22Rv1 (cell line): ENCODE measurements at regions not wholly inside any gene's neighbourhood (a gene's known extent, or its start where the extent isn't known, plus 50 kb on each side); places are given as distances from the start of the nearest gene placed in this dataset.

Experiments used
- H3K27ac ChIP-seq: fragments of 450-650 bp; 2 replicates; pipeline ENCODE4 v1.5.1; 2017
- CTCF ChIP-seq: fragments of 450-650 bp; IDR thresholded peaks from 2 replicates; pipeline ENCODE4 v1.5.1; 2017; ENCODE audit warnings: mild to moderate bottlenecking
- ZFX ChIP-seq: fragments of 450-650 bp; IDR thresholded peaks from 2 replicates; pipeline ENCODE4 v1.6.1; 2017; ENCODE audit warnings: antibody characterized with exemption, borderline replicate concordance

- TF ChIP-seq ZFX = no peak
- no peak for TF ChIP-seq CTCF
- H3K27ac ChIP-seq = no peak overlapping the region
Observed at GRCh38 chr3:5677555-5677954, 490.0 kb downstream of the EDEM1 start.

DNA sequence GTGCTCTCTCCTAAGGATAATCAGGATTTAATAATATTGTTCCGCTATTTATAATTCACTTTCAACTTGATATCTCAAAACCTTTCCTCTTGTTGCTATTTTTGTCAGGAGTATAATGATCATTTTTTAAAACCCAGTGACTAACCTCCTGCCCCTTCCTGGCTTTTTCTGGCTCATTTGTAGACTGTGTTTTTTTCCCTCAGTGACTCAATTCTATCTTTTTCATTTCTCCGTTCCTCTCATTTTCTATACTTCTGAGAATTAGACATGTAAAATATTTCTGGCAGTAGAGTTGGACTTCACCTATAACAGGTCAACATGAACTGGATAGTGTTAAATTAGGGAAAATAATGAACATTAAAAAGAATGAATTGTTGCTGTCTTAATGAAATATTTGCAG is 490.7 kb downstream of the EDEM1 start:
- TF ChIP-seq ZFX = no peak
- TF ChIP-seq CTCF = no peak
- no peak overlapping the region for H3K27ac ChIP-seq

- TF ChIP-seq CTCF = no peak
- TF ChIP-seq ZFX = no peak
- no peak overlapping the region for H3K27ac ChIP-seq
Observed at GRCh38 chr3:5678844-5679243, 491.3 kb downstream of the EDEM1 start.

GRCh38 chr3:5687230-5687629 is 499.7 kb downstream of the EDEM1 start:
- H3K27ac ChIP-seq = no peak overlapping the region
- TF ChIP-seq CTCF = no peak
- TF ChIP-seq ZFX = no peak

- no peak for TF ChIP-seq ZFX
- TF ChIP-seq CTCF = no peak
- H3K27ac ChIP-seq = no peak overlapping the region
Observed at GRCh38 chr3:5690490-5690889, 503.0 kb downstream of the EDEM1 start.

- no peak overlapping the region for H3K27ac ChIP-seq
- TF ChIP-seq CTCF (no peak), ZFX (no peak)
Observed at GRCh38 chr3:5690904-5691532, 503.5 kb downstream of the EDEM1 start.

- TF ChIP-seq ZFX (no peak), CTCF (no peak)
- no peak overlapping the region for H3K27ac ChIP-seq
Observed at GRCh38 chr3:5692446-5692845, 504.9 kb downstream of the EDEM1 start.
